ENCODE measurements at regions not wholly inside any gene's neighbourhood (a gene's known extent, or its start where the extent isn't known, plus 50 kb on each side); places are given as distances from the start of the nearest gene placed in this dataset.

DNA sequence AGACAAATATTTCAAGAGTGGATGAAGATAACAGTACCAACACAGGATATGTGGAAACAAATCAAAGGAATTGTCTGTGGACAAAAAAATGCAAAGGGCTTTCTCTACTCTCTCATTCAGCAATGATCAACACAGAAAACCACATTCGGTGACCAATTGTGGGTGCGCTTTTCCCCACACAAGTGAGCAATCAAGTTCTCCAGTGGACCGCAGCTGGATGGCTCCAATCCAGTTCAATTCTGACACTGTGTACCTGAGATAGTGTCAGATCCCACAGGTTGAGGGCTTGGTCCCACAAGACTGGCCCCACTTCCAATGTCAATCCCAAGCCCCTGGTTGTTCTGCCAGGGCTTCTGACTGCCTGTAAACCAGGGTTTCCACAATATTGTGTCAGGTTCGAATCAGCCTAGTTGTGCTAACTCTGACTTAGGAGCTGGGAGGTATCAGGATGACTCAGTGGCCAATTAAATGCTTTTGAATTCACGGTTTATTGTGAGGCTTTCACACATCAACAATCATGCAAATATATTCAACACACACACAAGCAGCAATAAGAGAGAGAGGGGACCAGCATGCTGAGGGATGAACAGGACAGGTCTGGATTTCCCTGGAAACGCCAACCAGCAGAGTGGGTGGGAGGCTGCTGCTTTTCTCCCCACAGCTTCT is 87.0 kb upstream of the BTG3 start:
- TF ChIP-seq POLR2A (IDR thresholded peaks at IDR 0.05): no peak
- TF ChIP-seq, protein P1, sequence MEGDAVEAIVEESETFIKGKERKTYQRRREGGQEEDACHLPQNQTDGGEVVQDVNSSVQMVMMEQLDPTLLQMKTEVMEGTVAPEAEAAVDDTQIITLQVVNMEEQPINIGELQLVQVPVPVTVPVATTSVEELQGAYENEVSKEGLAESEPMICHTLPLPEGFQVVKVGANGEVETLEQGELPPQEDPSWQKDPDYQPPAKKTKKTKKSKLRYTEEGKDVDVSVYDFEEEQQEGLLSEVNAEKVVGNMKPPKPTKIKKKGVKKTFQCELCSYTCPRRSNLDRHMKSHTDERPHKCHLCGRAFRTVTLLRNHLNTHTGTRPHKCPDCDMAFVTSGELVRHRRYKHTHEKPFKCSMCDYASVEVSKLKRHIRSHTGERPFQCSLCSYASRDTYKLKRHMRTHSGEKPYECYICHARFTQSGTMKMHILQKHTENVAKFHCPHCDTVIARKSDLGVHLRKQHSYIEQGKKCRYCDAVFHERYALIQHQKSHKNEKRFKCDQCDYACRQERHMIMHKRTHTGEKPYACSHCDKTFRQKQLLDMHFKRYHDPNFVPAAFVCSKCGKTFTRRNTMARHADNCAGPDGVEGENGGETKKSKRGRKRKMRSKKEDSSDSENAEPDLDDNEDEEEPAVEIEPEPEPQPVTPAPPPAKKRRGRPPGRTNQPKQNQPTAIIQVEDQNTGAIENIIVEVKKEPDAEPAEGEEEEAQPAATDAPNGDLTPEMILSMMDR (IDR thresholded peaks at IDR 0.05 in 8 of 11, conservative IDR thresholded peaks at IDR 0.05 in 3 of 11): no peak
- no peak for TF ChIP-seq POLR2AphosphoS5 (IDR thresholded peaks at IDR 0.05)

Data from spleen (tissue), 7 donors.